NCI-H1092 treated with DMSO at 0.1 percent for 48 hours (cell line): ENCODE measurements at regions not wholly inside any gene's neighbourhood (a gene's known extent, or its start where the extent isn't known, plus 50 kb on each side); places are given as distances from the start of the nearest gene placed in this dataset.

ENCODE experiments used
- DNase-seq: peaks from one replicate; lab custom pipeline; 2025; lab: John Stamatoyannopoulos, UW

GRCh38 chr13:111640476-111640875, 320.0 kb downstream of the TEX29 start:
- DNase-seq, result no peak

GRCh38 chr13:111642156-111642767, 321.8 kb downstream of the TEX29 start:
- no peak for DNase-seq

GRCh38 chr13:111644750-111645149, 324.3 kb downstream of the TEX29 start:
- no peak for DNase-seq

DNA sequence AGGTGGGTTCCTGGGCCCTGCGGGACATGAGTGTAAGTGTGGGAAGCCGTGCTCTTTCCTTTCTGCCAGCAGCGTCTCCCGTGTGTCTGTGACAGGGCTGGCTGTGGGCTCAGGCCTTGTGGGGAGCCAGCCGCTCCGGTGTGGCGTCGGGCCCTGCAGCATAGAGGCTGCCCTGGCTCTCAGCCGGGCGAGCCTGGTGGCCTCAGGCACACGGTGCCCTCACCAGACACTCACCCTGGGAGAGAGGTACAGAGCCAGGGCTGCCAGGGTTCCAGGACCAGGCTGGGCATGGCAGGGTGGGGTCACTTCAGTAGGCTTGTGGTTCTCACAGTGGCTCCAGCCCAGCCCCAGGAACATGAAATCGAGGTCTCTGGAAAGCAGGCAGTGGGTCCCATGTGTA, 324.8 kb downstream of the TEX29 start:
- no peak for DNase-seq

GRCh38 chr13:111645598-111646455, 325.4 kb downstream of the TEX29 start:
- DNase-seq, result no peak

- DNase-seq, result no peak
Measured at GRCh38 chr13:111646456-111646855, 326.0 kb downstream of the TEX29 start.

DNA sequence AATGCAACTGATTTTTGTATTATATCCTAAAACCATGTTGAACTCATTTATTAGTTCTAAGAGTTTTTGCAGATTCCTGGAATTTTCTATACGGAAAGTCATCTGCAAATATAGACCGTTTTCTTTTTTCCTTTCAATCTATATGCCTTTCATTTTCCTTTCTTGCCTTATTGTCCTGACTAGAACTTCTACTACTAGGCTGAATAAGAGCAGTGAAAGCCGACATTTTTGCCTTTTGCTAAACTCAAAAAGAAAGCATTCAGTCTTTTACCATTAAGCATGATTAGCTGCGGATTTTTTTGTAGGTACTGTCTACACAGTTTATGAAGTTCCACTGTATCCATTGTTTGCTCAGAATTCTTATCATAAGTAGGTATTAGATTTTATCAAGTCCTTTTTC, 328.4 kb downstream of the TEX29 start:
- DNase-seq, result no peak

DNA sequence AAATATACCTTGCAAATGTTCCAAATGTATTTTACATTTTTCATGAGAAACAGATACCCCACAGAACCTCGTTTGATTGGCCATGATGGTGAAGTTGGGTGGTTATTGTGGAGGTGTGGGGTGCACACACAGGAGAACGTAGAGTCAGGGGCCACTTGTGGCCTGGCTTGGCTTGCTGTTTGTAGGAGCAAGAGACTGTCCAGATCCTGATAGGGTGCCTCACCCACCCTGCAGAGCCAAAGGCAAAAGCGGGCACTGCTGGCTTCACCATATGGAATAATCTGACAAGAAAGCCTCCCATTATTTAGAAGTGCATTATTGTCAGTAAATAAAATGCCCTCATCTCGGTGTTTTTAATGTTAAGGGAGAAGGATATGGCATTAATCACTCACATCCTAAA, 330.2 kb downstream of the TEX29 start:
- no peak for DNase-seq

- DNase-seq, result no peak
Measured at GRCh38 chr13:111652676-111653075, 332.2 kb downstream of the TEX29 start.

DNA sequence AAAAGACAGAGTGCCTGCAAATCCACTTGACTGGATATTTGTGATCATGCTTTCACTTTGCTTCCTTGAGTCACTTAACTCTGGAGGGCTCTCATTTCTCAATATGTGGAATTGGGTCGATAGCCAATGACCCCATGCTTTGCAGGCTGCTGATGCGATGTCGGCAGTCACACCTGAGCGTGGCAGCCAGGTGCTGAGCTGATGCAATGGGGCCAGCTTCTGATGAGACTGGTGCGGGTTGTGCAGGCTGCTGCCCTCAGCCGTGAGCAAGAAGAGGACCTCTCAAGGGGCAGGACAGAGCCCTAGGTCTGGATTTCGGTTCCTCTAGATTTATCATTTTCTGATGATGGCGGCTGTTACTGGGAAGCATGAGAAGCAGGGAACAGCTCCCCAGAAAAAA, 334.1 kb downstream of the TEX29 start:
- DNase-seq, result no peak

DNA sequence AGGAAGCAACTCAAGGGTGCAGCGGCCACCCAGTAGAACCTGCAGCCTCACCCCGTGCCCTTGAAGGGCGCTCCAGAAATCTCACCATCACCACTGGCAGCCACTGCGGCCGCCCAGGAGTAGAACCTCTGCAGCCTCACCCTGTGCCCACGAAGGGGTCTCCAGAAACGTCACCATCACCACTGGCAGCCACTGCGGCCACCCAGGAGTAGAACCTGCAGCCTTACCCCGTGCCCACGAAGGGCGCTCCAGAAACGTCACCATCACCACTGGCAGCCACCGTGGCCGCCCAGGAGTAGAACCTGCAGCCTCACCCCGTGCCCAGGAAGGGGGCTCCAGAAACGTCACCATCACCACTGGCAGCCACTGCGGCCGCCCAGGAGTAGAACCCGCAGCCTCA, 336.0 kb downstream of the TEX29 start:
- no peak for DNase-seq

DNA sequence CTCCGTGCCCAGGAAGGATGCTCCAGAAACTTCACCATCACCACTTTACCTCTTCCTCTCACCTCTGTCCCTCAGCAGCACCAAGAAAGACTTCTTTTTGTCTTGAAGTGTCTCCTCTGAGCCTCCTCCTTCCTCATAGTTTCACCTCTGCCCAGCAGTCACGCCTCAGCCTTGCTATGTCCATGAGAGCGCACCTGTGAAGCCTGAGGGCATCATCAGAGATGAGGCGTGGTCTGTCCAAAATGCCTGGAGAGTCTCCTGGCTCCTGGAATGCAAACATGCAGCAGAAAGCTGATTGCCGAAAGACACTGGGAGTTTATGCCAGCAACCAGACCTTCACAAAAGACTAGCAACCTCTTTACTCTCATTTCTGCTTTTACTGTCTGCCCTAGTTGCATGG, 336.6 kb downstream of the TEX29 start:
- DNase-seq, result no peak

- DNase-seq, result peak; percentile 91
Measured at GRCh38 chr13:111658145-111659100, 338.0 kb downstream of the TEX29 start.

DNA sequence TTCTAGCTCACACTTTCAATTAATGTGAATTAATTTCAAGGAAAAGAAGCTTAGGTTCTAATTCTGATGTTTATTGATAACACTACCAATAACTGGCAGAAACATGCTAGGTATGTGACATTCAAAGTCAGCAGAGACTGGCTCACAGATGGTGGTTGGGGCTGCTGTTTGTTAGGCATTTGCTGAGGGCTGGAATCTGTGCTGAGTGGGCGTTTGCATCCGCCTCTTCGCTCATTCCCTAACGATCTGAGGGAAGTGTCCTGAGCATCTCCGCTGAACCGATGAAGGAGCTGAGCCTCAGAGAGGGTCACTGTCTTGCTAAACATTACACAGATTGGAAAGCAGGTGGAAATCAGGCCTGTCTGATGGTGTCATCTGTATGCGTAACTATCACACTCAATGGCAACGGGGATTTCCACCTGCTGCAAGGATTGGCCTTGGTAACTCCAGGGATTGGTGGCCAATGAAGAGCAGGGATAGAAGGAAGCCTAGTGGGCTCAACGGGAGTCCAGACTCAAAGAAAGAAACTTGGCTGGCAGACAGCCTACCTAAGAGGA, 338.9 kb downstream of the TEX29 start:
- DNase-seq, result no peak

- DNase-seq, result peak; percentile 53
Measured at GRCh38 chr13:111659842-111660241, 339.4 kb downstream of the TEX29 start.

DNA sequence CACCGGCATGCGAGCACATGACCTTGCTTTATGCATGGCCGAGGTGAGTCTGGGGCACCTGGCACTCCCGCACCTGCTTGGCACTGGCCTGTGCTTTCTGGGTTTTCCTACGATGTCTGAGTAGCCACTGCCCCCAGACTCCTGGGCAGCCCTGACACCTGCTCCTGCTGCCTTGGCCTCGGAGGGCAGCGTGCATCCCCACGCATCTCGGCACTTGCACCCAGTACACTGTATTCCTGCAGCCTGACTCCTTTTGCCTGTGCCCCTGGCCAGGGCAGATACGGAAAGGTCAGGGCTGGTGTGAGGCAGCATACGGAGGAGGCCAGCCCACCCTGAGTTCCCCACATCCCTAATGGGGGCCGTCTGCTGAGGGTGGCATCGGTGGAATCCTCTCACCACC, 340.6 kb downstream of the TEX29 start:
- no peak for DNase-seq

DNA sequence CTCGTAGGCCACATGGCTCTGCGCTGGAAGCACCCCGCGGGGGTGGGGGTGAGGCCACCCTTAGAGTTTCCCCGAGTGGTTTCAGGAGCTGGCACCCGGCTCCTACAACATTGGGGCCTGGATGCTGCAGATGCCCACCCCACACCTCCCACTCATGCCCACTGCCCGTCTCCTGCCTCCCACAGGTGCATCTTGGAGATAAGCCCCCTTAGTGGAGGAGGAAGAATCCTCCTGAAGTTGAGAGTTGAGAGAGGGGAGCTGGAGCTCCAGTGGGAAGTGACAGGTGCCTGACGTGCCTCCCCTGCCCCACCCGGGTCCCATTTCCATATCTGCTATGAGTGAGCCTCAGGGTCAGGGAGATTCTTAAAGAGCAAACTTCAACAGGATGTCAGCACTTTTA, 341.3 kb downstream of the TEX29 start:
- no peak for DNase-seq

DNA sequence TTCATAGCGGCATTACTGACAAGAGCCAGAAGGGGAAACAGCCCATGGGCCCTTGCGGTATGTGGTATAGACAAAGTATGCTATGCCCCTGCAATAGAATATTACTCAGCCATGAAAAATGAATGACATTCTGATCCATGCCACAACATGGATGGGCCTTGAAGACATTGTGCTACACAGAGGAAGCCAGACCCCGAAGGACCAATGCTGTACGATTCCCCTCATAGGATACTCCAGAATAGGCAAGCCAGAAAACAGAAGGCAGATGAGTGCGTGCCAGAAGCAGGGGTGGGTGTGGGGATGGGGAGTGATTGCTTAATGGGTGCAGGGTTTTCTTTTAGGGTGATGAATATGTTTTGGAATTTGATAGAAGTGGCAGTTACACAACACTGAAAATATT, 342.0 kb downstream of the TEX29 start:
- DNase-seq, result no peak

DNA sequence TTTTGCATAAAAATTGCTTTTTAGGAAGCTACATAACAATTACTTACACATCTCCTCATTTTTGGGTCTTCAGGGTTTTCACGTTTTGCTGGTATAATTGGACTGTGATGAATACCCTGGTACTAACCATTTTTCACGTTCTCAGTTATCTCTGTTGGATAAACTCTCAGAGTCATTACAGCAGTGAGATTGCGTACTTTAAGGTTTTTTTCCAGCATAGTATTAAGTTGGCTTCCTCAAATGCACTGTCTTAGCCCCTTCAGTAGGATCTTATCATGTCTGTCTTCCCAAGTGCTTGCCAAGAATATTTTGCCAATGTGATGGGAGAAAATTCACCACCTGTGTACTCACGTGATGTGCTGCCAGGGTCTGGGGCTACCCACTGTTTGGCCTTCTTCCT, 342.5 kb downstream of the TEX29 start:
- DNase-seq, result no peak

GRCh38 chr13:111663505-111663904, 343.1 kb downstream of the TEX29 start:
- no peak for DNase-seq

- DNase-seq, result peak; percentile 12
Measured at GRCh38 chr13:111663953-111664421, 343.5 kb downstream of the TEX29 start.

DNA sequence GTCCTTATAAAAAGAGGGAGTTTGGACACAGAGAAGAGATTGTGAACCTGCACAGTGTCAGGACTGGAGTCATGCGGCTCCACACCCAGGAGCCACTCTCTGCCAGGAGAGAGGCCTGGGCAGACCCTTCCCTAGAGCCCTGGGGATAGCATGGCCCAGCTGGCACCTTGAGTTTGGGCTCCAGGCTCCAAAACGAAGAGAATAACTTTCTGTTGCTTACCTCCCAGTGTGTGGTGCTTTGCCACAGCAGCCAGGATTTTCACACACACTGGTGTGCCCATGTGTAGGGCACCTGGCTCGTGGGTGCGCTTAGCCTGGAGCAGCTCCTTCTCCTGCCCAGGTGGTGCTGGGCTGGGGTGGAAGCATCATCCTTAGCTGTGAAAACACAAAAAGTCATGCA, 344.3 kb downstream of the TEX29 start:
- no peak for DNase-seq
